ENCODE measurements at regions not wholly inside any gene's neighbourhood (a gene's known extent, or its start where the extent isn't known, plus 50 kb on each side); places are given as distances from the start of the nearest gene placed in this dataset.

- Histone ChIP-seq H3K9me3 (0 out of 3 replicates have a peak, but pooled peaks cover 3% of the 10 kb centered on the region), H3K4me1 (no peaks in the 10 kb centered on the region), H3K4me3 (no peak overlapping the region), H3K27ac (no peak overlapping the region), H3K4me2 (no peak overlapping the region)
- WGBS (ENCODE audit: missing lambda C conversion rate), result 8% methylated on average over 4 of the region's 4 CpGs
- DNase-seq (ENCODE audit: low read depth in 1 of 2, low spot score in 1 of 2), result no peak
- ATAC-seq, result no peak
- ChIA-PET POLR2A (no interaction called here), CTCF (interaction anchor here (1.7 kb wide), 1 partner anchor 9 kb away, joined by 5 read pairs; no protein-coding TSS in a partner anchor)
- TF ChIP-seq NR3C1 (IDR thresholded peaks at IDR 0.05), result no peak
- TF ChIP-seq ESRRA (IDR thresholded peaks at IDR 0.05; ENCODE audit: borderline replicate concordance, low read length), result no peak
- no peak for TF ChIP-seq JUNB (IDR thresholded peaks at IDR 0.05)
- no peak for TF ChIP-seq CBX2 (IDR thresholded peaks at IDR 0.05; ENCODE audit: borderline replicate concordance, low read depth)
- TF ChIP-seq E2F6 (IDR thresholded peaks at IDR 0.05; ENCODE audit: borderline replicate concordance, low read depth), result no peak
- TF ChIP-seq RARB (CRISPR knock-in tag; IDR thresholded peaks at IDR 0.05), result no peak
- TF ChIP-seq CTCF (IDR thresholded peaks at IDR 0.05), result no peak
- TF ChIP-seq RCOR1 (IDR thresholded peaks at IDR 0.05; ENCODE audit: low read depth, low read length), result no peak
- no peak for TF ChIP-seq CBX8 (IDR thresholded peaks at IDR 0.05)
- no peak for TF ChIP-seq TFCP2L1 (CRISPR knock-in tag; IDR thresholded peaks at IDR 0.05)
- TF ChIP-seq HDAC2 (IDR thresholded peaks at IDR 0.05), result no peak
- no peak for TF ChIP-seq FOXS1 (CRISPR knock-in tag; IDR thresholded peaks at IDR 0.05)
- no peak for TF ChIP-seq MYC (IDR thresholded peaks at IDR 0.05; ENCODE audit: borderline replicate concordance, low read length)
- no peak for TF ChIP-seq EHF (CRISPR knock-in tag; IDR thresholded peaks at IDR 0.05)
- no peak for TF ChIP-seq EP300 (IDR thresholded peaks at IDR 0.05)
- TF ChIP-seq FOSL2 (IDR thresholded peaks at IDR 0.05), result no peak
- TF ChIP-seq FOSL2 (CRISPR knock-in tag; IDR thresholded peaks at IDR 0.05), result no peak
- no peak for FAIRE-seq
These were observed 313.2 kb downstream of the UQCRFS1 start for GRCh38 chr19:28899703-28900102.

- FAIRE-seq (no peak), ATAC-seq (no peak), DNase-seq (ENCODE audit: low read depth in 1 of 2, low spot score in 1 of 2) (no peak)
- Histone ChIP-seq H3K4me3 (no peak overlapping the region), H3K4me2 (no peak overlapping the region), H3K4me1 (no peaks in the 10 kb centered on the region), H3K9me3 (0 out of 3 replicates have a peak, but pooled peaks cover 3% of the 10 kb centered on the region), H3K27ac (no peak overlapping the region)
- WGBS (ENCODE audit: missing lambda C conversion rate), result 21% methylated on average over 5 of the region's 5 CpGs
- ChIA-PET CTCF (interaction anchor here (1.3 to 1.7 kb wide), 3 partner anchors 8 to 19 kb away, joined by 4 to 5 read pairs (median 5); no protein-coding TSS in a partner anchor), POLR2A (no interaction called here)
- TF ChIP-seq E2F6 (IDR thresholded peaks at IDR 0.05; ENCODE audit: borderline replicate concordance, low read depth), result no peak
- TF ChIP-seq MAZ (IDR thresholded peaks at IDR 0.05; ENCODE audit: borderline replicate concordance, low read depth, low read length), result no peak
- TF ChIP-seq BHLHE40 (IDR thresholded peaks at IDR 0.05; ENCODE audit: low read depth, low read length), result no peak
- no peak for TF ChIP-seq MYC (IDR thresholded peaks at IDR 0.05; ENCODE audit: borderline replicate concordance, low read length)
- no peak for TF ChIP-seq CTCF (IDR thresholded peaks at IDR 0.05)
- no peak for TF ChIP-seq KDM5A (IDR thresholded peaks at IDR 0.05)
- TF ChIP-seq USF2 (IDR thresholded peaks at IDR 0.05), result no peak
- no peak for TF ChIP-seq HES2 (IDR thresholded peaks at IDR 0.05)
- no peak for TF ChIP-seq NR3C1 (IDR thresholded peaks at IDR 0.05)
- TF ChIP-seq ZNF302 (CRISPR knock-in tag; IDR thresholded peaks at IDR 0.05), result no peak
- no peak for TF ChIP-seq HOXB5 (CRISPR knock-in tag; IDR thresholded peaks at IDR 0.05)
- TF ChIP-seq SMC3 (IDR thresholded peaks at IDR 0.05), result no peak
- TF ChIP-seq TP53 (CRISPR knock-in tag; IDR thresholded peaks at IDR 0.05), result no peak
- TF ChIP-seq BCL3 (IDR thresholded peaks at IDR 0.05), result no peak
- no peak for TF ChIP-seq JUN (IDR thresholded peaks at IDR 0.05)
- no peak for TF ChIP-seq ATOH8 (CRISPR knock-in tag; IDR thresholded peaks at IDR 0.05; ENCODE audit: low read depth)
- TF ChIP-seq RAD21 (conservative IDR thresholded peaks at IDR 0.05 in 1 of 2, IDR thresholded peaks at IDR 0.05 in 1 of 2), result no peak
These were observed 314.7 kb downstream of the UQCRFS1 start for GRCh38 chr19:28898249-28898648.

Measured in A549 (cell line).